ENCODE measurements at regions not wholly inside any gene's neighbourhood (a gene's known extent, or its start where the extent isn't known, plus 50 kb on each side); places are given as distances from the start of the nearest gene placed in this dataset.

DNA sequence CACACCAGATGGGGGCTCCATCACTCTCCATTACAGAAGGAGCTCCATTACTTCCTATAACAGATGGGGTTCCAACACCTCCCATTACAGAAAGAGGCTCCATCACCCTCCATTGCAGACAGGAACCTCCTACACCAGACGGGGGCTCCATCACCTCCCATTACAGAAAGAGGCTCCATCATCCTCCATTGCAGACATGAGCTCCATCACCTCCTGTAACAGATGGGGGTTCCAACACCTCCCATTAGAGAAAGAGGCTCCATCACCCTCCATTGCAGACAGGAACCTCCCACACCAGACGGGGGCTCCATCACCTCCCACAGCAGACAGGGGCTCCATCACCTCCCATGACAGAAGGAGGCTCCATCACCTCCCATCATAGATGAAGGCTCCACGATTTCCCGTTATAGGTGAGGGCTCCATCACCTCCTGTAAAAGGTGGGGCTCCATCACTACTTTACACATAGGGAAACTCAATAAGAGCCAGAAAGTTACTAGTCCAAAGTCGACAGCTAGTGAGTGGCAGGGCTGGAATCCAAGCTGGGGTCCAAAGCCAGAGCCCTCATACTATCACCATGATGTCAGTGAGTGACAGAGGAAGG lies 224.8 kb downstream of the RBFOX3 start:
- Histone ChIP-seq H3K27me3 (ENCODE audit: insufficient read depth, low read length) (peaks cover 24% of the 10 kb centered on the region), H3K4me1 (ENCODE audit: insufficient read depth, low read length) (no peaks in the 10 kb centered on the region)

DNA sequence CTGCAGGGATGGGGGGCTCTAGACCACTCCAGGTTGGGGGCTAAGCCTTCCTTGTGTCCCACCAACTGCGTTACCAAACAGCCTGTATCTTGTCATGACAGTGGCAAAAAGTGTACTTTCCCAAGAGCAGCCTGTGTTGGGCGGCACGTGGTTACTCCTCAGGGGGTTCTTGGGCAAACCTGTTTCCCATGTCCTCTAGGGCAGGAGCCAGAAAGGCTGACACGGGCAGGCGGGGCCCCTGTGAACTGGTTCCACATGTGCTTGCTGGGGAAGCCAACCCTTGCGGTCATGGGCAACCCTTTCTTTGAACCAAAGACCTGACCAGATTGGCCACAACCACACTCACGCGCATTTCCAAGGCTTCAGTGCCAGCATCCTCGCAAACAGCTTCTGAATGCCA lies 228.5 kb downstream of the RBFOX3 start:
- Histone ChIP-seq H3K27me3 (ENCODE audit: insufficient read depth, low read length) (peaks cover 51% of the 10 kb centered on the region), H3K9me3 (ENCODE audit: low read length) (no peaks in the 10 kb centered on the region), H3K4me3 (ENCODE audit: low read length) (no peak overlapping the region), H2AFZ (ENCODE audit: low read depth, low read length) (no peak overlapping the region), H3K4me1 (ENCODE audit: insufficient read depth, low read length) (no peaks in the 10 kb centered on the region), H3K36me3 (ENCODE audit: insufficient read depth, low read length) (no peaks in the 10 kb centered on the region)

More for the DNA sequence above, 224.8 kb downstream of the RBFOX3 start:
- H2AFZ ChIP-seq (ENCODE audit: low read depth, low read length), result no peak overlapping the region
- H3K9me3 ChIP-seq (ENCODE audit: low read length), result no peaks in the 10 kb centered on the region
- no peak overlapping the region for H3K4me3 ChIP-seq (ENCODE audit: low read length)
- no peaks in the 10 kb centered on the region for H3K36me3 ChIP-seq (ENCODE audit: insufficient read depth, low read length)

DNA sequence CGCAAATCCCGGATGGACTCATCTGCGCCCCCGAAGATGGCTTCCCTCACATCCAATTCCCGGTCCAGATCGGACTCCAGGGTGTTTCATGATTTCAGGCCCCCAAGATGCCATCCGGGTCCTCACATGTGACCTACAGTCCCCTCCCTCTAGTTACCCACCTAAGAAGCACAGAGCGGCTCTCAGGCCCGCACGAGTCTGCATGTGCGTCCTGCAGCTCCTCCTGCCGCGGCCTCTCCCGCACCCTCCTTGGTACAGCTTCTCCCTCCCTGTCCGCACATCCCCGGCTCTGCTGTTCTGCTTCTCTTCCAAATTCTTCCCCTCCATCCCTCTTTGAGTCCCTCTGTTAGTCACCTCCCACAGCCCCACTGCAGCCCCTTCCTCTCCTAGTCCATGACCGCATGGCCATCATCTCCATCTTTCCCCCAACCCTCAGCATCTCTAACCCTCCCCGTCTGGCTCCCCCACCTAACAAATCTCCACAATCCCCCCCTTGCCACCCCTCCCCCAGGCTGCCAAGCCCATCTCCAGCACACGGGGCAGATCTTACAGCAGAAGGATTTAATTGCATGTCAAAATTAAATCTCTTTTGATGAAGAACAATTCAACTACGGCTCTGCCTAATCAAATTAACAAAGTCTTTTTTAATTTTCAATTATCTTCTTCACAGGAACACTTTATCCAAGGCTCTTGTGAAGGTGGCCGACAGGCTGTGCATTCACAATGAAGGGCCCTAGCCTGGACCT lies 231.0 kb downstream of the RBFOX3 start:
- H3K27me3 ChIP-seq (ENCODE audit: insufficient read depth, low read length), result peaks cover 69% of the 10 kb centered on the region
- no peaks in the 10 kb centered on the region for H3K4me1 ChIP-seq (ENCODE audit: insufficient read depth, low read length)
- no peaks in the 10 kb centered on the region for H3K9me3 ChIP-seq (ENCODE audit: low read length)
- no peak overlapping the region for H3K4me3 ChIP-seq (ENCODE audit: low read length)
- no peak overlapping the region for H2AFZ ChIP-seq (ENCODE audit: low read depth, low read length)
- H3K36me3 ChIP-seq (ENCODE audit: insufficient read depth, low read length), result no peaks in the 10 kb centered on the region

DNA sequence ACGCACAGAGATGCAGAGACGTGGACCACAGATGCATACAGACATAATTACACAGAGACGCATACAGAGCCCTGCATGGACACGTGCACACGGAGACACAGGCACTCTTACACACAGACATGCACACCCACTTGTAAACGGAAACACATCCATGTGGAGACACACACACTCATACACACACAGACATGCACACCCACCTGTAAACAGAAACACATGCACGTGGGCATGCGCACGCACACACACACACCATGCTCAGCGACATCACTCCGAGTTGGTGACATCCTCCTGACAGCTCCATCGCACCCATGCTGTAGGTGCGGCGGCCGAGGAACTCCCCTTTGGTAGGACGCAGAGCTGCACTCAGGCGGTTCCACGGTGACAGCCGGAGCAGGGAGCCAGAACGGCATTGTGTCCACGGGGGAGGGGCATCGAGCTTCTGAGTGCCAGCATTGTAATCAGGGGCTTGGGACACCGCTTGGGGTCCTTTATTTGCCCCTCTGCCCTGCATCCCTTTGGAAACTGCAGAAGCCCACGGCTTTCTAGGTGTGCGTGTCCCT lies 233.5 kb downstream of the RBFOX3 start:
- H3K4me3 ChIP-seq (ENCODE audit: low read length), result no peak overlapping the region
- no peaks in the 10 kb centered on the region for H3K4me1 ChIP-seq (ENCODE audit: insufficient read depth, low read length)
- no peaks in the 10 kb centered on the region for H3K36me3 ChIP-seq (ENCODE audit: insufficient read depth, low read length)
- H2AFZ ChIP-seq (ENCODE audit: low read depth, low read length), result no peak overlapping the region
- H3K27me3 ChIP-seq (ENCODE audit: insufficient read depth, low read length), result peaks cover 73% of the 10 kb centered on the region
- H3K9me3 ChIP-seq (ENCODE audit: low read length), result no peaks in the 10 kb centered on the region

DNA sequence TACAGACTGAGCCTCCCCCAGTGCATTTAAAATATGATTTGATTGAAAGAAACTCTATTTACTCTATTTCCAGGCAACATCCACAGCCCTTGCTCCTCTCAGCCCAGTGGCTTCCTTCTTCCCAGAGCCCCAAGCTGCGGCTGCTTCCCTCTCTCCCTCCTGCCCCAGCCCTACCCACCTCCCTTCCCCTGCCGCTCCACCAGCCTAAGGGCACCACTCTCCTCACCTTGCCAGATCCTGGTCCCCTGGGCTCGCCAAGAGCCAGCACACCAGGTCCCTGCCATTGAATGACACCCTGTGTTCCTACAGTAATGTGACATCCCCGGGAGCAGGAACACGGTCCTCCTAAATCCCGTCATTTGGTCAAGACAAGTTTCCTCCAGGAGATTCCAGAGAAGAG lies 236.0 kb downstream of the RBFOX3 start:
- H2AFZ ChIP-seq (ENCODE audit: low read depth, low read length), result no peak overlapping the region
- no peaks in the 10 kb centered on the region for H3K4me1 ChIP-seq (ENCODE audit: insufficient read depth, low read length)
- H3K36me3 ChIP-seq (ENCODE audit: insufficient read depth, low read length), result no peaks in the 10 kb centered on the region
- H3K27me3 ChIP-seq (ENCODE audit: insufficient read depth, low read length), result peaks cover 58% of the 10 kb centered on the region
- H3K9me3 ChIP-seq (ENCODE audit: low read length), result no peaks in the 10 kb centered on the region
- H3K4me3 ChIP-seq (ENCODE audit: low read length), result no peak overlapping the region

DNA sequence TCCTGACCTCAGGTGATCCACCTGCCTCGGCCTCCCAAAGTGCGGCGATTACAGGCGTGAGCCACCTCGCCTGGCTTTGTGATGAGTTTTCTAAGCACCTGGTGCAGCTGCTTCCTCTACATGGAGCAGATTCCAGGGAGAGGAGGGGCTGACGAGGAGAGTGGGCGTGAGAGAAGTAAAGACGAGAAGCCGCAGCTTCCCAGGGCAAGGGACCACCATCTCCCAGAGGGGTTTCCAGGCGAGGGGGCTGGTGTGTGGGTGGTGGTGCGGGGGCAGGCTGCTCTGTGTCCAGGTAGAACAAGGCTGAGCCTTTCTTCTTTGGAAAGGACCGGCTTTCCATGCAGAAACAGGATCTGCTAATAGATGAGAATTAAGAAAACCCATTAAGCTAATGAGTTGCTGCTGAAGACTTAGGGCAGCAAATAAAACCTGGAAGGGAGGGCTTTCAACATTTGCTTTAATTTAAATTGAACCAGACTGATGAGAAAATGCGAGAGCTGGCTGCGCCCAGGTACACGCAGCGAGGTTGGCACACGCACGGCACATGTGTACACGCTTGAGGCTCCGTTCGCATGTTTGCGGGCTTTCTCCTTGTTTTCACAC lies 236.7 kb downstream of the RBFOX3 start:
- Histone ChIP-seq H3K27me3 (ENCODE audit: insufficient read depth, low read length) (peaks cover 52% of the 10 kb centered on the region), H3K9me3 (ENCODE audit: low read length) (no peaks in the 10 kb centered on the region), H2AFZ (ENCODE audit: low read depth, low read length) (no peak overlapping the region), H3K36me3 (ENCODE audit: insufficient read depth, low read length) (no peaks in the 10 kb centered on the region), H3K4me3 (ENCODE audit: low read length) (no peak overlapping the region), H3K4me1 (ENCODE audit: insufficient read depth, low read length) (no peaks in the 10 kb centered on the region)

DNA sequence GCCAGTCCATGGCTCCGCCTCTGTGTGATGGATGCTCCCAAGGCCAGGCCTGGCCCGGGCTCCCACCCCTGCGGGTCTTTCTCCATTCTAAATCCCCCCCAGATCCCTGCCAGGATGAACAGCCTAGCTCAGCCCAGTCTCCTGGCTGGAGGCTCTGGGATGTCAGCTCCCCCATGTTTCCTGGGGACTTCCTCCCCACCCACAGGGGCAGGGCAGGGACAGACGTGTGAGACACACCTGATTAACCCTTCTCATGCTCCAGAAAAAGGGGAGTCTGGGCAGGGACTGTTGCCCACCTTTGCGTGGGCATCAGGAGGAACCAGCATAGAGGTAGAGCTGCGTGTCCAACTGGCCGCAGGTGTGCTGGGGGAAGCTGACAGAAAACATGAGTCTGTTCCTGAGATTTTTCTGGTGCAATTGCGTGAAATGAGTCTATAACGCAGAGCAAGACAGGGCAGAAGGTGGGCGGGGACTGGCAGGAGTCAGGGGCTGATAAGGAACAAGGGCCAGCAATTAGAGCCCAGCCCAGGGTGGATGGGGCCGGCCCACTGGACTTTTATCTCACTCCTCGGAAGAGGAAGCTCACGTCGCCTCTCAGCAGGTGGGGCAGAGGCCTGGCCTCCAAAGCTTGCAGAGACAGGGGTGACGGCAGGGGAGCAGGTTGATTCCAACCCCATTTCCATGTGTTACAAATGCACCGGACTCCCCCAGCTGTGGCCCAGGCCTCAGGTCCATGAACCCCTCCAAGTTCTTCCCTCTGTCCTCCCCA lies 238.2 kb downstream of the RBFOX3 start:
- Histone ChIP-seq H3K9me3 (ENCODE audit: low read length) (no peaks in the 10 kb centered on the region), H3K4me1 (ENCODE audit: insufficient read depth, low read length) (no peaks in the 10 kb centered on the region), H3K36me3 (ENCODE audit: insufficient read depth, low read length) (no peaks in the 10 kb centered on the region), H3K27me3 (ENCODE audit: insufficient read depth, low read length) (peaks cover 39% of the 10 kb centered on the region), H3K4me3 (ENCODE audit: low read length) (no peak overlapping the region), H2AFZ (ENCODE audit: low read depth, low read length) (no peak overlapping the region)

DNA sequence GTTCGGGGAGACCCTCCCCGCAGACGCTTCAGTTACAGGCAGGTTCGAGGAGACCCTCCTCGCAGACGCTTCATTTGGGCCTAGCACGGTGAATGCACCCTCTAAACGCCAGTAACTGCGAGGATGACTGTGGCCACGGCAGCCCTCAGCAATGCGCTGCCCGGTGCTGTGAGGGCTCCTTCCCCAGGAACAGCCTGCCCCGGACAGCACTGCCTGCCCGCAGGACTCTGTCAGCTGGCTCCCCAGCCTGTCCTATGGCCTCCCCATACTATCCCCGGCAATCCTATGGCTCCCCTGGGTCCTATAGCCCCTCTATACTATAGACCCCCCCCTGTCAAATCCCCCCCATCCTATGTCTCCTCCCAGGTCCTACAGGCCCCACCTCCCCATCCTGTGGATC lies 238.9 kb downstream of the RBFOX3 start:
- Histone ChIP-seq H3K9me3 (ENCODE audit: low read length) (no peaks in the 10 kb centered on the region), H2AFZ (ENCODE audit: low read depth, low read length) (no peak overlapping the region), H3K27me3 (ENCODE audit: insufficient read depth, low read length) (peaks cover 36% of the 10 kb centered on the region), H3K4me3 (ENCODE audit: low read length) (no peak overlapping the region), H3K36me3 (ENCODE audit: insufficient read depth, low read length) (no peaks in the 10 kb centered on the region), H3K4me1 (ENCODE audit: insufficient read depth, low read length) (no peaks in the 10 kb centered on the region)

DNA sequence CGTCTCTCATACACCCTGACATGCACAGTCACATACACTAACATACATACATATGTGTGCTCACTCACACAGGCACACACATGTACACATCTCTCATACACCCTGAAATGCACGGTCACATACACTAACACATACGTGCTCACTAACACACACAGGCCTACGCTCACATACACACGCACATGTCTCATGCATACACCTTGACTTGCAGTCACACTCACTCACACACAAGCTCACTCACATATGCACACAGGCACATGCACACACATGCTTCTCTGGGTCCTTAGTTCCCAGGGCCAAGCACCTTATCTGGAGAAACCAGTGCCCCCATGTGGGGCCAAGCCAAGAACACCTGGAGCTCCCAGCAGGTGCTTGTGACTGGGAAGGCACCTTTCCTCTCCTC lies 240.3 kb downstream of the RBFOX3 start:
- peaks cover 37% of the 10 kb centered on the region for H3K27me3 ChIP-seq (ENCODE audit: insufficient read depth, low read length)
- H3K36me3 ChIP-seq (ENCODE audit: insufficient read depth, low read length), result no peaks in the 10 kb centered on the region

DNA sequence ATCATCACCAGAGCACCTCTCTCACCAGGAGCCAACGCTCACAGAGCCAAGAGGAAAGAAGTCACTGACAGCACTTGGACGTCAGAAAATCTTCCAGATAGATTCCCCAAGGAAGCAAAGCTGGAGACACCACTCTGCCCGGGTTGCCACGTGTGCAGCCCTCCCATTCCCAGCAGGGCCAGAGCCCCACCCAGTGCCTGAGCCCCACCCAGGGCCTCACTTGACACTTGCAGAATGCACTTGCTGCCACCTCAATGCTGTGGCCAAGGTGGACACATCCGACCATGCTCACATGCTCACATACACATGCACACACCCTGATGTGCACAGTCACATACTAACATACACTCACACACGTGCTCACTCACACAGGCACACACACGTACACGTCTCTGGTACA lies 240.7 kb downstream of the RBFOX3 start:
- Histone ChIP-seq H3K4me1 (ENCODE audit: insufficient read depth, low read length) (no peaks in the 10 kb centered on the region), H3K36me3 (ENCODE audit: insufficient read depth, low read length) (no peaks in the 10 kb centered on the region), H3K27me3 (ENCODE audit: insufficient read depth, low read length) (peaks cover 40% of the 10 kb centered on the region), H3K9me3 (ENCODE audit: low read length) (no peaks in the 10 kb centered on the region), H2AFZ (ENCODE audit: low read depth, low read length) (no peak overlapping the region), H3K4me3 (ENCODE audit: low read length) (no peak overlapping the region)

More for the DNA sequence above, 240.3 kb downstream of the RBFOX3 start:
- H3K4me1 ChIP-seq (ENCODE audit: insufficient read depth, low read length), result no peaks in the 10 kb centered on the region
- no peak overlapping the region for H2AFZ ChIP-seq (ENCODE audit: low read depth, low read length)
- no peak overlapping the region for H3K4me3 ChIP-seq (ENCODE audit: low read length)
- H3K9me3 ChIP-seq (ENCODE audit: low read length), result no peaks in the 10 kb centered on the region

DNA sequence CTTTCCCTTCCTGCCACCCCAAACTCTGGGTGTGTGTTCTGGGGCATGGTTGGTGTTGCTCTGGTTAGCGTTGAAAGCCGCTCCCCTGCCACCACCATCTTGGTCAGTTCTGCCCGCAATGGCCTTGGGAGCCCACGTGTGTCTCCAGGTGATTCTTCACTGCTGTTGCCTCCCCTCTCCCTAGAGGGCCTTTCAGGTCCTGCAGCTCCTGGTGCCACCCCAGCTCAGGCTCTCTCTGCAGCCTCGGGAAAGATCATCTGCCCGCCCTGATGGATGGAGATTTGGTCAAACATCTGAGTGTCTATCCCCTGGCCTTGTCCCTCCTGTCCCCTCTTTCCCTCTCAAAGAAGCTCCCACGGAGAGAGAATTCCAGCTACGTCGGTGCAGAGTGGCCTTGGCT lies 241.3 kb downstream of the RBFOX3 start:
- H3K36me3 ChIP-seq (ENCODE audit: insufficient read depth, low read length), result no peaks in the 10 kb centered on the region
- peaks cover 40% of the 10 kb centered on the region for H3K27me3 ChIP-seq (ENCODE audit: insufficient read depth, low read length)

DNA sequence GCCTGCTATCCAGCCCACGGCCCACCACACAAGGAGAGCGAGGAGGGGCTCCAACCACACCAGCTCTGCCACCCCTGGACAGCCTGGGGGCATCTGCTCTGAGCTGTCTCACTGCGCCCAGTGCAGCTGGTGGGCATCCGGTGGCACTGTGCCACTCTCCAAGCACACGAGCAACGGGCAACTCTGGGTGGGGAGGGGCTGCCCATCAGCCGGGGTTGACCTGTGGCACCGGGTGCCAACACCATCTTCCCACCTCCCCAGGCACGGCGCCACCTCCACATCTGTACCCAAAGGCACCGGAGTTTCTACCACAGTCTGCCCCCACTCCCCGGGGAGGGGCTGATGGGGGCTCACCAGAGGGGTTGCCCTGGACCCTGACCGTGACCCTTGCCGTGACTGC lies 241.8 kb downstream of the RBFOX3 start:
- peaks cover 39% of the 10 kb centered on the region for H3K27me3 ChIP-seq (ENCODE audit: insufficient read depth, low read length)
- H3K4me3 ChIP-seq (ENCODE audit: low read length), result no peak overlapping the region
- no peaks in the 10 kb centered on the region for H3K36me3 ChIP-seq (ENCODE audit: insufficient read depth, low read length)
- H2AFZ ChIP-seq (ENCODE audit: low read depth, low read length), result no peak overlapping the region
- H3K9me3 ChIP-seq (ENCODE audit: low read length), result no peaks in the 10 kb centered on the region
- no peaks in the 10 kb centered on the region for H3K4me1 ChIP-seq (ENCODE audit: insufficient read depth, low read length)

More for the DNA sequence above, 241.3 kb downstream of the RBFOX3 start:
- Histone ChIP-seq H3K4me3 (ENCODE audit: low read length) (no peak overlapping the region), H2AFZ (ENCODE audit: low read depth, low read length) (no peak overlapping the region), H3K9me3 (ENCODE audit: low read length) (no peaks in the 10 kb centered on the region), H3K4me1 (ENCODE audit: insufficient read depth, low read length) (no peaks in the 10 kb centered on the region)

DNA sequence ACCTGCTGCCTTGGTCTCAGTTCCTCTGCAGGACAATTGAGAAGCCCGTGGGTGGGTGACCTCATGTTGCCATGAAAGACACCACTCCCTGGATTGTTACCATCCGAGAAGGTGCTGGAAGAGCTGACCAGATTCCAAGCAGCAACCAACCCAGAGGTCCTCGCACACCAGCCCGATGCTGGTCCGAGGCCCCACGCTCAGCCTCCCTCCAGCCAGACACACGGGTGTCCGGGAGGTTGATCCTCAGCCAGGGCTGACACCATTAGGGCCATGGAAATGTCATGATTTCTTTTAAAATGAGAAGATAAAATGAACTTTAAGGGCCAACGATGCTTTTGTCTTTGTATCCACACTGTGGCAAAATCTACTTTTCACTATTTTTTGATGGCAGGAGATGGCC lies 242.3 kb downstream of the RBFOX3 start:
- Histone ChIP-seq H3K27me3 (ENCODE audit: insufficient read depth, low read length) (peaks cover 43% of the 10 kb centered on the region), H3K4me1 (ENCODE audit: insufficient read depth, low read length) (no peaks in the 10 kb centered on the region), H2AFZ (ENCODE audit: low read depth, low read length) (no peak overlapping the region), H3K36me3 (ENCODE audit: insufficient read depth, low read length) (no peaks in the 10 kb centered on the region), H3K4me3 (ENCODE audit: low read length) (no peak overlapping the region), H3K9me3 (ENCODE audit: low read length) (no peaks in the 10 kb centered on the region)
